ENCODE measurements at regions not wholly inside any gene's neighbourhood (a gene's known extent, or its start where the extent isn't known, plus 50 kb on each side); places are given as distances from the start of the nearest gene placed in this dataset.

GRCh38 chr2:196328088-196328680 is 156.8 kb upstream of the STK17B start:
- Mint-ChIP-seq H3K36me3 (ENCODE audit: low read depth) (no peaks in the 10 kb centered on the region), H3K4me1 (peaks cover 8% of the 10 kb centered on the region), H3K4me3 (no peak overlapping the region), H3K27ac (ENCODE audit: unreplicated experiment) (no peak overlapping the region), H3K27me3 (ENCODE audit: low read depth) (no peaks in the 10 kb centered on the region), H3K9me3 (no peaks in the 10 kb centered on the region)
- TF ChIP-seq, protein P1, sequence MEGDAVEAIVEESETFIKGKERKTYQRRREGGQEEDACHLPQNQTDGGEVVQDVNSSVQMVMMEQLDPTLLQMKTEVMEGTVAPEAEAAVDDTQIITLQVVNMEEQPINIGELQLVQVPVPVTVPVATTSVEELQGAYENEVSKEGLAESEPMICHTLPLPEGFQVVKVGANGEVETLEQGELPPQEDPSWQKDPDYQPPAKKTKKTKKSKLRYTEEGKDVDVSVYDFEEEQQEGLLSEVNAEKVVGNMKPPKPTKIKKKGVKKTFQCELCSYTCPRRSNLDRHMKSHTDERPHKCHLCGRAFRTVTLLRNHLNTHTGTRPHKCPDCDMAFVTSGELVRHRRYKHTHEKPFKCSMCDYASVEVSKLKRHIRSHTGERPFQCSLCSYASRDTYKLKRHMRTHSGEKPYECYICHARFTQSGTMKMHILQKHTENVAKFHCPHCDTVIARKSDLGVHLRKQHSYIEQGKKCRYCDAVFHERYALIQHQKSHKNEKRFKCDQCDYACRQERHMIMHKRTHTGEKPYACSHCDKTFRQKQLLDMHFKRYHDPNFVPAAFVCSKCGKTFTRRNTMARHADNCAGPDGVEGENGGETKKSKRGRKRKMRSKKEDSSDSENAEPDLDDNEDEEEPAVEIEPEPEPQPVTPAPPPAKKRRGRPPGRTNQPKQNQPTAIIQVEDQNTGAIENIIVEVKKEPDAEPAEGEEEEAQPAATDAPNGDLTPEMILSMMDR (conservative IDR thresholded peaks at IDR 0.05), result no peak
- DNase-seq (ENCODE audit: low read depth, low spot score), result no peak

DNA sequence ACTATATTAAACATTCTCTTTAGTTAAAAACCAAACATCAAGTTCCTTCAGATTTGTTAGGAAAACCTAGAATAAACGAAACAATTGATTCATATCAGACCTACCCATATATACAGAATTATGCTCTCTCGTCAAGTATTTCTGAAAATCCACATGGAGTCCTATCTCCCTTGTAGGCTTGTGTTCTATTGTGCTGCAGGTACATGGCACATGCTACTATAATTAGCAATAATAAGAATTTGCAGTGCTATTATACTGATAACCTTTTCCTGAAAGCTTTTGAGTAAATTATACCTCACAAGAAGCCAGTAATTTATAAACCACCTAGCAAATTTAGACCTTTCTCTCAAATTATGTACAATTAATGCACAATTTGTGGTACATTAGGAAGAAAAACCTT is 158.6 kb upstream of the STK17B start:
- no peak for DNase-seq (ENCODE audit: low read depth, low spot score)
- peaks cover 5% of the 10 kb centered on the region for H3K4me1 Mint-ChIP-seq
- H3K4me3 Mint-ChIP-seq, result no peak overlapping the region
- H3K9me3 Mint-ChIP-seq, result no peaks in the 10 kb centered on the region
- no peak overlapping the region for H3K27ac Mint-ChIP-seq (ENCODE audit: unreplicated experiment)
- H3K27me3 Mint-ChIP-seq (ENCODE audit: low read depth), result no peaks in the 10 kb centered on the region
- H3K36me3 Mint-ChIP-seq (ENCODE audit: low read depth), result no peaks in the 10 kb centered on the region
- TF ChIP-seq, protein P1 (conservative IDR thresholded peaks at IDR 0.05), result no peak

- TF ChIP-seq, protein P1 (conservative IDR thresholded peaks at IDR 0.05), result no peak
- DNase-seq (ENCODE audit: low read depth, low spot score), result no peak
Measured at GRCh38 chr2:196330645-196331044, 159.3 kb upstream of the STK17B start.

DNA sequence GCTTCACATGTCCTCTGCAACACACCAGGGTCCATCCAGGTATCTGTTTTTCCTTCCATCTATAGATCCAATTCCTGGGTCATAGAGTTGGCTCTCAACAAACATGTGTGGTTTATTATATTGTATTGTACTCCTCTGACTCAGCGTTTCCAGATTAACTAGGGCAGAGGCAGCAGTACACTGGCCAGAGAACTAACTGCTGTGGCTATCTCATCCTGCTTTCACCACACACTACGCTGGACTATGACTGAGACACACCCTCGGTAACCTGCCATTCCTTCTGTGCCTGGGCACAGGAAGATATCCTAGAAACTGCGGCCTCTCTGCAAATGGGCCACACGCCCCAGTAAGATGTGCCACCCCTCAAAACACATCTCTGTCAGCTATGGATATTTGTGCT is 159.8 kb upstream of the STK17B start:
- Mint-ChIP-seq H3K4me3 (no peak overlapping the region), H3K27me3 (ENCODE audit: low read depth) (no peaks in the 10 kb centered on the region)
- DNase-seq (ENCODE audit: low read depth, low spot score), result no peak

More at GRCh38 chr2:196330645-196331044, 159.3 kb upstream of the STK17B start:
- Mint-ChIP-seq H3K9me3 (no peaks in the 10 kb centered on the region), H3K4me3 (no peak overlapping the region), H3K27ac (ENCODE audit: unreplicated experiment) (no peak overlapping the region), H3K27me3 (ENCODE audit: low read depth) (no peaks in the 10 kb centered on the region), H3K36me3 (ENCODE audit: low read depth) (no peaks in the 10 kb centered on the region), H3K4me1 (peaks cover 4% of the 10 kb centered on the region)

GRCh38 chr2:196331851-196332250 is 160.5 kb upstream of the STK17B start:
- Mint-ChIP-seq H3K36me3 (ENCODE audit: low read depth) (no peaks in the 10 kb centered on the region), H3K27ac (ENCODE audit: unreplicated experiment) (no peak overlapping the region), H3K4me3 (no peak overlapping the region), H3K27me3 (ENCODE audit: low read depth) (no peaks in the 10 kb centered on the region), H3K4me1 (peaks cover 4% of the 10 kb centered on the region), H3K9me3 (no peaks in the 10 kb centered on the region)
- TF ChIP-seq, protein P1 (conservative IDR thresholded peaks at IDR 0.05), result no peak
- no peak for DNase-seq (ENCODE audit: low read depth, low spot score)

More for the DNA sequence above, 159.8 kb upstream of the STK17B start:
- TF ChIP-seq, protein P1 (conservative IDR thresholded peaks at IDR 0.05), result no peak
- Mint-ChIP-seq H3K27ac (ENCODE audit: unreplicated experiment) (no peak overlapping the region), H3K4me1 (peaks cover 4% of the 10 kb centered on the region), H3K36me3 (ENCODE audit: low read depth) (no peaks in the 10 kb centered on the region), H3K9me3 (no peaks in the 10 kb centered on the region)
